ENCODE measurements at regions not wholly inside any gene's neighbourhood (a gene's known extent, or its start where the extent isn't known, plus 50 kb on each side); places are given as distances from the start of the nearest gene placed in this dataset.

DNA sequence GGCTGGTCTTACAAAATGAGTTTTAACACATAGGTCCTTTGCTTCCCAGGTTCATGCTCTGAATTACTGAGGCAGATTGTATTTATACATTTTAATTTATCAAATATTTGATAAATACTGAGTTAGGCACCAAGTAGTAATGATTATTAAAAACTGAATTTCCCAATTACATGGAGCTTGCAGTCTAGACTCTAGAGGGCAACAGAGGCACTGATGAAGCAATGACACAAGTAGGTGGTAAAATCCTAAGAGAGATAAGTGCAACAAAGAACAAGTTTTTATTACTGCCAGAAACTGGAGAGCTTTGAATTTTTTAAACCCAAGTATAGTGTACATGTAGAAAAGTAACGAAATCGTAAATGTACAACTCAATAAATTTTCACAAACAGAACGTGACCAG, 406.2 kb upstream of the RARB start:
- Histone ChIP-seq H3K79me2 (replicated peaks; ENCODE audit: insufficient read depth, low read length) (no peaks in the 10 kb centered on the region), H3K4me2 (ENCODE audit: low read length) (no peak overlapping the region), H3K36me3 (ENCODE audit: insufficient read depth, low read length) (no peaks in the 10 kb centered on the region), H3K9me3 (ENCODE audit: low read length) (no peaks in the 10 kb centered on the region), H3K27me3 (ENCODE audit: insufficient read depth, low read depth, low read length) (no peaks in the 10 kb centered on the region), H4K20me1 (ENCODE audit: insufficient read depth) (no peaks in the 10 kb centered on the region), H3K9ac (ENCODE audit: low read length) (no peak overlapping the region), H2AFZ (ENCODE audit: low read depth, low read length) (no peak overlapping the region), H3K4me3 (ENCODE audit: low read length) (no peak overlapping the region), H3K9me2 (ENCODE audit: insufficient read depth, low read length) (no peaks in the 10 kb centered on the region), H3F3A (ENCODE audit: insufficient read depth, low read length, poor library complexity, severe bottlenecking) (no peaks in the 10 kb centered on the region), H3K27ac (ENCODE audit: low read length) (no peak overlapping the region)
- TF ChIP-seq SMC3 (conservative IDR thresholded peaks at IDR 0.05; ENCODE audit: poor library complexity) = no peak
- TF ChIP-seq MXI1 (conservative IDR thresholded peaks at IDR 0.05; ENCODE audit: poor library complexity, severe bottlenecking) = no peak
- TF ChIP-seq EZH2 (IDR thresholded peaks at IDR 0.05; ENCODE audit: borderline replicate concordance, insufficient read depth, low read length, poor library complexity, severe bottlenecking) = no peak
- TF ChIP-seq TAF1 (IDR thresholded peaks at IDR 0.05; ENCODE audit: low read depth) = no peak
- no peak for TF ChIP-seq EP300 (conservative IDR thresholded peaks at IDR 0.05; ENCODE audit: poor library complexity, severe bottlenecking)
- no peak for TF ChIP-seq RAD21 (conservative IDR thresholded peaks at IDR 0.05)
- TF ChIP-seq, protein P1, sequence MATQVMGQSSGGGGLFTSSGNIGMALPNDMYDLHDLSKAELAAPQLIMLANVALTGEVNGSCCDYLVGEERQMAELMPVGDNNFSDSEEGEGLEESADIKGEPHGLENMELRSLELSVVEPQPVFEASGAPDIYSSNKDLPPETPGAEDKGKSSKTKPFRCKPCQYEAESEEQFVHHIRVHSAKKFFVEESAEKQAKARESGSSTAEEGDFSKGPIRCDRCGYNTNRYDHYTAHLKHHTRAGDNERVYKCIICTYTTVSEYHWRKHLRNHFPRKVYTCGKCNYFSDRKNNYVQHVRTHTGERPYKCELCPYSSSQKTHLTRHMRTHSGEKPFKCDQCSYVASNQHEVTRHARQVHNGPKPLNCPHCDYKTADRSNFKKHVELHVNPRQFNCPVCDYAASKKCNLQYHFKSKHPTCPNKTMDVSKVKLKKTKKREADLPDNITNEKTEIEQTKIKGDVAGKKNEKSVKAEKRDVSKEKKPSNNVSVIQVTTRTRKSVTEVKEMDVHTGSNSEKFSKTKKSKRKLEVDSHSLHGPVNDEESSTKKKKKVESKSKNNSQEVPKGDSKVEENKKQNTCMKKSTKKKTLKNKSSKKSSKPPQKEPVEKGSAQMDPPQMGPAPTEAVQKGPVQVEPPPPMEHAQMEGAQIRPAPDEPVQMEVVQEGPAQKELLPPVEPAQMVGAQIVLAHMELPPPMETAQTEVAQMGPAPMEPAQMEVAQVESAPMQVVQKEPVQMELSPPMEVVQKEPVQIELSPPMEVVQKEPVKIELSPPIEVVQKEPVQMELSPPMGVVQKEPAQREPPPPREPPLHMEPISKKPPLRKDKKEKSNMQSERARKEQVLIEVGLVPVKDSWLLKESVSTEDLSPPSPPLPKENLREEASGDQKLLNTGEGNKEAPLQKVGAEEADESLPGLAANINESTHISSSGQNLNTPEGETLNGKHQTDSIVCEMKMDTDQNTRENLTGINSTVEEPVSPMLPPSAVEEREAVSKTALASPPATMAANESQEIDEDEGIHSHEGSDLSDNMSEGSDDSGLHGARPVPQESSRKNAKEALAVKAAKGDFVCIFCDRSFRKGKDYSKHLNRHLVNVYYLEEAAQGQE (IDR thresholded peaks at IDR 0.05; ENCODE audit: borderline replicate concordance) = no peak
- no peak for TF ChIP-seq POLR2AphosphoS5 (IDR thresholded peaks at IDR 0.05)
- TF ChIP-seq, protein P2, sequence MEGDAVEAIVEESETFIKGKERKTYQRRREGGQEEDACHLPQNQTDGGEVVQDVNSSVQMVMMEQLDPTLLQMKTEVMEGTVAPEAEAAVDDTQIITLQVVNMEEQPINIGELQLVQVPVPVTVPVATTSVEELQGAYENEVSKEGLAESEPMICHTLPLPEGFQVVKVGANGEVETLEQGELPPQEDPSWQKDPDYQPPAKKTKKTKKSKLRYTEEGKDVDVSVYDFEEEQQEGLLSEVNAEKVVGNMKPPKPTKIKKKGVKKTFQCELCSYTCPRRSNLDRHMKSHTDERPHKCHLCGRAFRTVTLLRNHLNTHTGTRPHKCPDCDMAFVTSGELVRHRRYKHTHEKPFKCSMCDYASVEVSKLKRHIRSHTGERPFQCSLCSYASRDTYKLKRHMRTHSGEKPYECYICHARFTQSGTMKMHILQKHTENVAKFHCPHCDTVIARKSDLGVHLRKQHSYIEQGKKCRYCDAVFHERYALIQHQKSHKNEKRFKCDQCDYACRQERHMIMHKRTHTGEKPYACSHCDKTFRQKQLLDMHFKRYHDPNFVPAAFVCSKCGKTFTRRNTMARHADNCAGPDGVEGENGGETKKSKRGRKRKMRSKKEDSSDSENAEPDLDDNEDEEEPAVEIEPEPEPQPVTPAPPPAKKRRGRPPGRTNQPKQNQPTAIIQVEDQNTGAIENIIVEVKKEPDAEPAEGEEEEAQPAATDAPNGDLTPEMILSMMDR (IDR thresholded peaks at IDR 0.05; ENCODE audit: poor library complexity, severe bottlenecking) = no peak

- no peaks in the 10 kb centered on the region for H3K9me2 ChIP-seq (ENCODE audit: insufficient read depth, low read length)
- TF ChIP-seq SMC3 (conservative IDR thresholded peaks at IDR 0.05; ENCODE audit: poor library complexity) (no peak), MXI1 (conservative IDR thresholded peaks at IDR 0.05; ENCODE audit: poor library complexity, severe bottlenecking) (no peak), TAF1 (IDR thresholded peaks at IDR 0.05; ENCODE audit: low read depth) (no peak), RAD21 (conservative IDR thresholded peaks at IDR 0.05) (no peak), EP300 (conservative IDR thresholded peaks at IDR 0.05; ENCODE audit: poor library complexity, severe bottlenecking) (no peak), EZH2 (IDR thresholded peaks at IDR 0.05; ENCODE audit: borderline replicate concordance, insufficient read depth, low read length, poor library complexity, severe bottlenecking) (no peak), POLR2AphosphoS5 (IDR thresholded peaks at IDR 0.05) (no peak)
- TF ChIP-seq, protein P1 (IDR thresholded peaks at IDR 0.05; ENCODE audit: borderline replicate concordance) = no peak
- TF ChIP-seq, protein P2 (IDR thresholded peaks at IDR 0.05; ENCODE audit: poor library complexity, severe bottlenecking) = no peak
- H3K36me3 ChIP-seq (ENCODE audit: insufficient read depth, low read length) = no peaks in the 10 kb centered on the region
- H3K4me2 ChIP-seq (ENCODE audit: low read length) = no peak overlapping the region
- no peak overlapping the region for H3K9ac ChIP-seq (ENCODE audit: low read length)
- no peak overlapping the region for H3K27ac ChIP-seq (ENCODE audit: low read length)
- H3K9me3 ChIP-seq (ENCODE audit: low read length) = no peaks in the 10 kb centered on the region
- no peak overlapping the region for H3K4me3 ChIP-seq (ENCODE audit: low read length)
- no peaks in the 10 kb centered on the region for H3F3A ChIP-seq (ENCODE audit: insufficient read depth, low read length, poor library complexity, severe bottlenecking)
- no peak overlapping the region for H2AFZ ChIP-seq (ENCODE audit: low read depth, low read length)
- H4K20me1 ChIP-seq (ENCODE audit: insufficient read depth) = no peaks in the 10 kb centered on the region
- H3K79me2 ChIP-seq (replicated peaks; ENCODE audit: insufficient read depth, low read length) = no peaks in the 10 kb centered on the region
- H3K27me3 ChIP-seq (ENCODE audit: insufficient read depth, low read depth, low read length) = no peaks in the 10 kb centered on the region
Measured at GRCh38 chr3:25023876-25024275, 404.2 kb upstream of the RARB start.
